Inflammatory macrophage treated with lipopolysaccharide for 1 hour (primary cell): ENCODE measurements at regions not wholly inside any gene's neighbourhood (a gene's known extent, or its start where the extent isn't known, plus 50 kb on each side); places are given as distances from the start of the nearest gene placed in this dataset.

Experiments
- DNase-seq, 2 donors: peaks; one replicate each; pipeline ENCODE4 v3.0.0-alpha.2; 2020 to 2022

DNA sequence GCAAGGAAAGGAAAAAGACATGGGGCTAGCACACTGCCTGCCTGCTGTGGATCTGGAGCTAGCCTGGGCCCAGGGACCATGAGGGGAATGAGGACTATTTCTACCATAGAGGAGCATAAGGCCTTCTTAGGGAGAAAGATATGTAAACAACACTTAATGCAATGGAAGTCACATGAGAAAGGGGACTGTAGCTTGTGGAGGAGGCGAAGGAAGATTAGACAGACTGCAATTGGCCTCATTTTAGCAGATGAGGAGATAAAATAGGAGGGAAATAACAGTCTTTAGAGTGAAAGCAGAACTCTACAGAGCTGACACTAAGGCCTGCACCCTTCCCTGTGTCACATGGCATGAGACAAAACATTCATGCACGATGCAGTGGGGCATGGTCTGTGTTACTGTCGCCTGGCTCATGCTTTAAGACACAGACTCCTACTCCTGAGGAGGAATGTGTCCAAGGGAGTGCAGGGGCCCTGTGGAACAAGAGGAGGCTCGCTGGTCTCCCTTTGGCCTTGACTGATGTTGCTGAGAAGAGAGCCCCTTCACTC is 829.3 kb upstream of the IGFBP3 start:
- DNase-seq, result no peak

DNA sequence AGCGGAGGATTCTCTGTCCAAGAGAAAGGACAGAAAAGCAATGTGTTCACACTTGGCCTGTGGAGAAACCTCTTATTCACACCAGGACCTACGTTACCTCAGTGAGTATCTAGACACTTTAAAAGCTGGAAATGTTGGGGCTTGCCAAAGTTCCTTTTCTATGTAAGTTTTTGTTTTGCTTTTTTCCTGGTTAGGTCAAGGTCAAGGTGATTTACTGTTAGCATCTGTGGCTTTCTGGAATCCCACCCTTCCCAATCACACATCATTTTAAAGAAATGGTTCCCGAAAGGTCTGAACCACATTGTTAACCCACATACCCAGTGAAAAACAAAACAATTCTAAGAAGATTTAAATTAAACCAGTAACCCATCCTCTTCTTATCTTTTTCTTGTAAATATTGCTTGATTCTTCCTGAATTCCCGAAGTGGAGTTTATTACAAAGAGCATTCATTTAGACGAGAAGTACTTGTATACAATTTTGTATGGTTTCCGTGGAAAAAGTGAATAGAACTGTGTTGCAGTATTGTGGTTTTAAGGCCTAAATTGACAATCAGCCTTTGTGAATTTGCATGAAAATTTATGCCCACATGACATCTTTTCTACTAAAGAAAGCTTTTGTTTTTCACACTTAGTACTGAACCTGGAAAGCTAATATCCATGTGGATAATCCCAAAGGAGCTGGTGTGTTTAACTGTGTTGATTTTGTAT is 827.0 kb upstream of the IGFBP3 start:
- no peak for DNase-seq

DNA sequence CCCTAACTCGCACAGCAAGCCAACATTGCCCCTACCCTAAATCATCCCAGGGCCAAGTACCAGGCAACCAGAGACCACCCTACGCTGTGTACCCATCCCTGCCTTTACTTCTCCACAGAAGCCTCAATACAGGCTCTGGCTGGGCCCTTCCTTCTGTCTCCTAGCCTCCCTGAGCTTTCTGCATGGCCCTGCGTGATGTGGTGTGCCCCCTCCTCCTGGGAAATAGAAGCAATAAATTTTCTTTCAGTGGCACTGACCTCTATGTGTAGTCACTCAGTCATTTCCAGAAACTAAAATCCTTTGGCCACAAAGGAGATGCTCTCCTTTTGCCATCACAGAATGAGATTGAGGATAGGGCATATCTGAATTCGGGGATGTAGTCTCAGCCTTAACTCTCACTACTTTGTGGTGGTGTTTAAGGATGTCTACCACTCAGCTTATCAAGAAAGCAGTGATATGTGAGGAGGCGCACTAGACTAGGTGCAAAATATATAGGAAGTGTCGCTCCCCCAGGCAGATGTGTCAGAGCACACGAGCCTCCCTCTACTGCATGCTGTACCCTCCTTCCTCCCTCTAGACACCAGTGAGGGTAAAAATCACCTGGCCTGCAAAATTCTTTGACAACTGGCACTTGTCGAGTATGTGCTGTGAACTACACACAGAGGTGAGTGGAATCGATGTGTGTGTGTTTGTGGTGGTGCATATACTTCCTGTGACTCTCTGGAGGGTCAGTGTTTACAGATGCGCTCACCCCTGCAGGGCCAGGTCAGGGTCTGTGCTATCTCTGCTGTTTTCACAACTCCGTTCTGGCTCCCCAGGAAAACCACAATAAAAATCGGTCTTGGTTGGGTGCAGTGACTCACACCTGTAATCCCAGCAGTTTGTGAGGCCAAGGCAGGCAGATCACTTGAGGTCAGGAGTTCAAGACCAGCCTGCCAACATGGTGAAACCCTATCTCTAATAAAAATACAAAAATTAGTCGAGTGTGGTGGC is 825.9 kb upstream of the IGFBP3 start:
- no peak for DNase-seq

DNA sequence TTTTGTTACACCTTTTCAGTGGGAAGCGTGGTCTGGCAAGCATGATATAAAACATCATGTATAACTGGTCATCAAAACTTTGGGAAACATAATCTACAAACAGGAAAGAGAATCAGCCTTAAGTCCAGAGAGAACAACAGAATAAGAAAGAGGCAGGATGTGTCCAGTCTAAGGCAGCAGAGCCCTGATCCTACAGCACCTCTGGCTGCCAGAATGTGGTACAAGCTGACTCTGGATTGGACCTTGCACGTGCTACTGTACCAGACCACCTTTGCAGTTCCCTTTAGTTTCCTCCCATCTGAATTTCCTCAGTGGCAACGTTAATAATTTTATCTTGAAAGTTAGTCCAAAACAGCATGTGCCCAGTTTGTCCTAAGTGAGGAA is 824.6 kb upstream of the IGFBP3 start:
- DNase-seq, result no peak

DNA sequence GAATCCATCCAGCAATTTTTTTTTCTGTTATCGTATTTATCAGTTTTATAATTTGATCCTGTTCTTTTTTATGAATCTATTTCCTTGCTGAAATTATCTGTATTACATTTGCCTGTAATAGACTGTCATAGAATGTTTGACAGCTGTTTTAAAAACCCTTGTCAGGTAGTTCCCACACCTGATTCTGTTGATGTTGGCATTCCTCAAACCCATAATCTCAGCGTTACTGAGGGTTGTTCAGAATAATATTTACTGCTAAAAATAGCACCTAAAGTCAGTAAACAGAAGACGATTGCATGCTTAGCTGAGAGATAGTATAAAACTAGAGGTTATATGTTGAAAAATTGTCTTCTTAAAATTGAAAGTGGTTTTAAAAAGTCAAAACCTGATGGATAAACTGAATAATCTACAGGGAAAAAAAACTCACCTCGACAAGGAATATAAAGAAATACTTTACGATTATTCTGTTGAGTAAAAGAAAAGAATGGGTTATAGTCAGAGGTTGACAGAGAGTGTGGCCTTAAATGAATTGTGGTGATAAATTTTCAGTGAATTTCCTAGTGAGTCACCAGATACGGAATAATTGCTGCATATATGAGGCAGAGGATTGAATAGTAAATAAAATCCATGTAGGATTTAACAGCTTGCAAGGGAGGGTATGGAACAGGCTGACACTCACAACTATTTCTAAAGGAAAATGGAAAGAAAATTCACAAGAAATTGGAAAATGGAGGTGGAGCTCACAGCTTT is 824.1 kb upstream of the IGFBP3 start:
- DNase-seq, result no peak

DNA sequence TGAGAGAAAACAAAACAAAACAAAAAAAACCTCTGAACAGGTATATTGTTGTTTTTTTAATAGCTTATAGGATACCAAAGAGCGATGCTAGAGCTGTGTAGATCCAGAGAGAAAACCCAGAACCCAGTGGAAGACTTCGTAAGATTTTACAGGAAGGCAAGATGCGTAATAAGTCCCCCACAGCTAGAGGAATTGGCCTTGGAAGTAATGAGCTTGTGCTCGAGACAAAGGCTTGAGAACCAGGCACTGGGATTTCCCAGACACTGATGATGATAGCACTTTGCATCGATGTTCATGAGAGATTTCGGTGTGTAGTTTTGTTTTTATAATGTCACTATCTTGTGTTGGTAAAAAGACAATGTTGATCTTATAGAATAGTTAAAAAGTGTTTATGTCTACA is 821.5 kb upstream of the IGFBP3 start:
- DNase-seq, result no peak

DNA sequence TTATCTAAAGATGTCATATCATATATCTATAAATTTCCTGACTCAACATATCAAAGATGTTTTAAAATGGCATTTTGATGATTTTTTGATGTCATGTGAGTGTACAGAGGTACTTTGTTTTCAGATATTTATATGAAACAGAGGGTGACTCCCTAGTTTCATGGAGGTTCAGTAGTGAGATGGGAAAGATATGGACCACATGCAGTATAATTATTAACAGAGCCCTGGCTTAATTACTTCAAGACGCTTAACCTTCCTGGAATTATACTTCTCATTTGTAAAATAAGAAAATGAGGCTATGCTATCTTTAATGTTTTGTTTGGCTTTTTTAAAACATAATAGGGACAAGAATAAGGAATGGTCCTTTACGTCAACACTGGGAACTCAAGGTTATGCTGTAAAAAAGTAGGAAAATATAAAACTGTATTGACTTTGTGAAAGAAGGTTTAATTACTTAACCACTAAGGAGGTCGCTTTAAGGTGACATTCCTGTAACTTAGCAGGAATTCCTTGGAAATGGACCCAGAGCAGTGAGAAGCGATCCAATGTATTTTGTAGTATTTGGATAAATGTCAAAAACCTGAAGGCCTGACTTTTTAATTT is 821.0 kb upstream of the IGFBP3 start:
- no peak for DNase-seq

DNA sequence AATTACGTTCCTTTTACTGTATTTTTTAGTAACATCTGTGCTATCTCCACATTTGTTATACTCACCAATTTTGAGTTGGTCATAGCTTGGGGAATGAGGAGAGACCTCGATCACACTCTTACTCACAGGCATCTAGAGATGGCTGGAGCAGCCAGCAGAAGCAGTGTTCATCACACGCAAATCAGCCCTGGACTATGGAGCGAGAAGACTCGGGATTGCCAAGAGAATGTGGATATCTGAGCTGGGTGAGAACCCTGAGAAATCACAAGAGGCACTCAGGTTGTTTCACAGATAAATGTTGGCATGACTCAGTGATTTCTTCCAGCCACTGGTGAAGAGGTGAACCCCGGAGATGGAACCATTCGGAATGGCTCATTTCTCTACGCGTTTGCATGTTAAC is 820.1 kb upstream of the IGFBP3 start:
- no peak for DNase-seq

DNA sequence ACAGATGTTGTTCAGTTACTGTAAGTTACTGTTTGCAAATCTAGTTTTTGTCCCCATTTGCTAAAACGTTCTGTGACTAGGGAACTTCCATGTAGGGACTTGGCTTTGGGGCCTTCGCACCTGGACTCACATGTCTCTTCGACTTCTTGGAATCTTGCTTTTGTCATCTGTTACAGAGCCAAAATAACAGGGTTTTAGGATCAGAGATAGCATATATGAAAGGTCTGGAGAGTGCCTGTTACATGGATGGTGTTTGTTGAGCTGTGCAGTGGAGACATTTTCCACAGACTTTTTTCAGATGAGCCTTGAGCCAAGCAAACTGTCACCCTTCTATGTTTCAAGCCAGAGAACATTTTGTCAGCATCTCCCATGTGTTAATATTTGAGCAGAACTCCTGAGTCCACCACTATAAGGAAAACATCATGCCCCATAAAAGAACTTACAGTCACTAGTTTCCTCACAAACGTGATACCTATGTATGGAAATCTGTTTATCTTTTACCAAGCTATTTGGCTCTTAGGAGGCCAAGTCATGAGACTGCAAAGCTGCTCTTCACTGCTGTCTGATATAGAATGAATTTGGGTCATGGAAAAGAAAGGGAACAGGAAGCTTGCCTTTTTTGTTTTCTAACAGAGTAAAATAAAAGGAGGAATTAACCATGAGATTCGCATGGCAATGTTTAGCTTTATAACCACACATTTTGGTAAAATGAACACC is 818.6 kb upstream of the IGFBP3 start:
- no peak for DNase-seq

DNA sequence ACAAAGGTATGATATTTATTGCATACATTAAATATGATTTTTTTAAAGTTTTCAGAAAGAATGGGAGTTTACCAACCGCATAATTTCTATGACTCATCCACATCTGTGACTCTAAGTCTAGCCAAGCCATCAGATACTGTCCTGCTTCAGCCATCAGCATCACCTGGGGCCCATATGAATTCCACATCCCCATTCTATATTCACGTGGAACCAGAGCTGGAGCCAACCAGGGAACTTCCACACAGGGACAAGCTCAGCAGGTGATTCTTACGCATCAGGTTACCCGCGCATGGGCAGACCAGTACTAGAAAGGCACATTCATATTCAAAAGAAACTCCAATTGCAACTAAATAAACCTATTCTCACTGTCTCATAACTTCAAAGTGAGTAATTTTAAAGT is 817.7 kb upstream of the IGFBP3 start:
- DNase-seq, result no peak

DNA sequence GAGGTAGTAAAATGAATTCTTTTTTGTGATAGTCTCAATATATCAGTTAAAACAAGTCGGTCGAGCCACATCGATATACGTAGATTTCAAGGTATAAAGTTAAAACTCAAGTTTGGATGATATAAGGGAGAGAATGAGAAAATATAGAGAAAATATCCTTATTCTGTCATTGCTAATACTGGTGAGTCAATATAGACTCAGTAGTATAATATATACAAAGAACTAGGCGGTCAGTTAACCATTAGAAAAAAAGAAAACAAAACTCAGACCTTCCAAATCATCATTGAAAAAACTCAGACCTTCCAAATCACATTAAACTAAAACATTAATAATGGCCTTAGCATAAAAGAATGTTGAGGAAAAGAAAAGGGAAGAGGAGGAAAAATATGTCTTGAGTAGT is 817.1 kb upstream of the IGFBP3 start:
- DNase-seq, result no peak

DNA sequence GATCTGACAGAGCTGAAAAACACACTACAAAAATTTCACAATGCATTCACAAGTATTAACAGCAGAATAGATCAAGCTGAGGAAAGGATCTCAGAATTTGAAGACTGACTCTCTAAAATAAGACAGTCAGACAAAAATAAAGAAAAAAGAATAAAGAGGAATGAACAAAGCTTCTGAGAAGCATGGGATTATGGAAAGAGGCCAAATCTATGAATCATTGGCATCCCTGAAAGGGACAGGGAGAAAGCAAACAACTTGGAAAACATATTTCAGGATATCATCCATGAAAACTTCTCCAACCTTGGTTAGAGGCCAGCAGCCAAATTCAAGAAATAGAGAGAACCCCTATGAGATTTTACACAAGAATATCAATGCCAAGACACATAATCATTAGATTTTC is 804.8 kb upstream of the IGFBP3 start:
- DNase-seq, result no peak

DNA sequence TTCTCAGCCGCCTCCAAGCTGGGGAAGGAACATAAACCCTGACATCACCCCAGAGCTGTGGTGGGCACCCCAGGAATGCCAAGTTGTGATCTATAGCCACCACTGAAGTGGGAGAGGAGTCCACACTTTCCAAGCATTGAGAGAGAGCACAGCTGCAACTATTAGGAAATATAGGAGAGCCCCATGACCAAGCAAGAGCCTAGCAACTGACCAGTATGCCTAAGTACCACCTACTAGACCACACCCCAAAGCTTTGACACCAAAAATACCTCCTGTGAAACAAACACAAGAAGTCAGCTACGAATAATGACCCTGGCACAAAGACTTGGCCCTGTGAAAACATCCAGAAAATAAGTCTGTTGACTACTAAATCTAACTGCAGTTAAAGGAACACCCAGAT is 804.1 kb upstream of the IGFBP3 start:
- DNase-seq, result no peak

DNA sequence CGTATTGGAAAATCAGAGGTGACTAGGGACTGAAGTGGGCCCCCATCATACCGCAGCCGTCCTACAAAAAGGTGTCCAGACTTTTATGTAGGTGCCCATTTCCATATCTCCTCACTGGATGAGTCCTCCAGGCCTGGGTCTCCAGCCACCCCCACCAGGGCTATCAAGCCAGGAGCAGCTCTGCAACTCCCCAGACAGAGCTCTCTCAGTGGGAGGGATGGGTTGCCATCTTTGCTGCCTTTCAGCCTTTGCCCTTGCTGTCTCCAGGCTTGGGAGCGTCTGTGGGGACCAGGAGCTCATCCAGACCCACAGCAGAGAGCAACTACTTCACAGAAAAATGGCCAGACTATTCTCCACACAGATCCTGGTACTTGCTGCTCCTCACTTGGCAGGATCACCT is 802.7 kb upstream of the IGFBP3 start:
- no peak for DNase-seq

DNA sequence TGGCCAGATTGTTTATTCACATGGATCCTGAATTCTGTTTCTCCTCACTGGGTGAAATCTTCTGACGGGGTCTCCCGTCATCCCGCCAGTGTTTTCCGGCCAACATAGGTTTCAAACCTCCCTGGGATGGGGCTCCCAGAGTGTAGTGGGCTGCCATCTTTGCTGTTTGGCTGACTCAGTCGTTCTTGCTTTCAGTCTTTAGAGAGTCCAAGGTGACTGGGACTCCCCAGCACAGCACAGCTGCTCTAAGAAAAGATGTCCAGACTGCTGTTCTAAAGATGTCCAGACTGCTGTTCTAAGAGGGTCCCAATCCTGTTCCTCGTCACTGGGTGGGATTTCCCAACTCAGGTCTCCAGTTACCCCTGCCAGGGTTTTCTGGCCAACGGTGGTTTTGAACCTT is 801.9 kb upstream of the IGFBP3 start:
- DNase-seq, result no peak

DNA sequence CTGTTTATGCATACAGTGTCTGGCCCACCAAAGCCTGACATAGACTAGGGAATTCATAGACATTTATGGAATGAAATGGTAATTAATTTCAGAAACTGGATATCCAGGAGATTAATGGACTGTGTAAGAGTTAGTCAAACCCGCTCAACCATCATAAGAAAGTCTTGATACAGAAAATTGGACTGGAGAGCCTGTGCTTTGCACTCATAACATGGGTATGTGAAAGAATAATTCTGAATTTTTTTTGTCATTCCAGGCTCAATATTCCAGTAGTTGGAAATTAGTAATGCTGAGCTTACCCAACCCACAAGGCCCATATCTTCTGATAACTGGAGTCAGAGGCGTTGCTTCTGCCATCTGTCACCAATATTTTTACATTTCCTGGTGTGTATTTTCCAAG is 799.7 kb upstream of the IGFBP3 start:
- no peak for DNase-seq

DNA sequence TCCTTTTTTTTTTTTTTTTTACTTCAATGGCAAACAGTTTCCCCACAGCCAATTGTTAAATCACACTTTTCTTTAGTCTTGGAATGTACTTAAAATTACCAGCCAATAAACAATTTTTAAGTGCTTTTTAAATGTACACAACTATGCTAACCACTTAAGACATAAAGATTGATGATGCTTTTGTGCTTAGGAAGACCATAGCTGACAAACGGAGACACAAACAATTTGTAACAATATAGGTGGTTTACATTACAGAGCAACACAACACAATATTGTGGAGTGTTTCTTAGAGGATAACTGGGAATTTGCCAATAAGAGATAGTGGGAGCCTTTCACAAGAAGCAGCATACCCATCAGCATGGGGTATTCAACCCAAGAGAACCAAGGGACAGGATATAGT is 798.5 kb upstream of the IGFBP3 start:
- DNase-seq, result no peak

DNA sequence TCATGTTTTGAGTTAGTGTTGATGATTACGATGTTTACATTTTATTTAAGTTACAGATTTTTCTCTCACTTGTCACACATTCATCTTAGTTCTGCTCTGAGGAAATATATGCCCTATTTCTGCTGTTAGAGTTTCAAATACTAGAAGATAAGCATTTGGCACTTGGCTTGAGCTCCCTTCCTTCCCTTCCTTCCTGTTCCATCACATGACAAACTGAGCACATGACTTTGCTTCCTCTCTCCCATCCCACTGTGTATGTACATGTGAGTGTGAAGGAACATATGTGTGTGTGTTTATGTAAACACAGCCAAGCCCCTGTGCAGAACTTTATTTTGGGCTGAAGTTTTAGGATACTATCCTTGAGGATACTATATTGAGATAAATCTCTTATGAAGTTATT is 795.9 kb upstream of the IGFBP3 start:
- no peak for DNase-seq

DNA sequence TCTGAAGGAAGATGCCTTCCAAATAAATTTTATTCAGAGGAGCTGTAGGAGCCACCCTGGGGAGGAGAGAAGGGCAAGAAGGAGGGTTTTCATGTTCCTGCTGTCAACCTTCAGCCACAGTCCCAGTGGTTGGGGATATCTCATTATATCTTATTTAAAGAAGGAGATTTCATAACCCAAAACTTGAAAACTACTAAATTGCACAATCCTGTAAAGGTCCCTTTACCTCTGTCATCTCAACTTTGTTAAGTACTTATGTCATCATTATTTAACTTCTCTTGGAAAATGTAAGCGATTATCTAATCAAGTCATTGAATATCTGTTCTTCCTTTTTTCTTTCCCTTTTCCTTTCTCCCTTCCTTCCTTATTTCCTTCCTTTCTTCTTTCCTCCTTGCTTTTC is 794.5 kb upstream of the IGFBP3 start:
- DNase-seq, result peak; percentile 3 to 37

DNA sequence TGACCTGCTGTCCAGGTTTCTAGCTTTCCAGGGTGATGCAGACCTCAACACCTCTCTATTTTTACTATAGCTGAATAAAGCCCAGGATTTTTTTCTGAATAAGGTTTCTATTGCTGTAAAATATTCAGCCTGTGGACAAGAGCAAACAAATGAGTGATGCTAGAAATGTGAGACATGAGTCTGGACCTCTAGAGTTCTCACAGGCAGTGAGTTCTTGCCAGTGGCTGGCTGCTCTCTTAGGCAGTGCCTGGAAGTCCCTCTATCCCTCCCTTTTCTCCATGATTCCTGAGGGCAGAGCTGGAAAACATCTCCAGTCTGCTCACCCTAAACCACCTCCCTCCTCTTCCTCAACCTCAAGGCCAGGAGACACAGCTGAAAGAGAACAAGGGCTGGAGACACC is 793.8 kb upstream of the IGFBP3 start:
- DNase-seq, result no peak

DNA sequence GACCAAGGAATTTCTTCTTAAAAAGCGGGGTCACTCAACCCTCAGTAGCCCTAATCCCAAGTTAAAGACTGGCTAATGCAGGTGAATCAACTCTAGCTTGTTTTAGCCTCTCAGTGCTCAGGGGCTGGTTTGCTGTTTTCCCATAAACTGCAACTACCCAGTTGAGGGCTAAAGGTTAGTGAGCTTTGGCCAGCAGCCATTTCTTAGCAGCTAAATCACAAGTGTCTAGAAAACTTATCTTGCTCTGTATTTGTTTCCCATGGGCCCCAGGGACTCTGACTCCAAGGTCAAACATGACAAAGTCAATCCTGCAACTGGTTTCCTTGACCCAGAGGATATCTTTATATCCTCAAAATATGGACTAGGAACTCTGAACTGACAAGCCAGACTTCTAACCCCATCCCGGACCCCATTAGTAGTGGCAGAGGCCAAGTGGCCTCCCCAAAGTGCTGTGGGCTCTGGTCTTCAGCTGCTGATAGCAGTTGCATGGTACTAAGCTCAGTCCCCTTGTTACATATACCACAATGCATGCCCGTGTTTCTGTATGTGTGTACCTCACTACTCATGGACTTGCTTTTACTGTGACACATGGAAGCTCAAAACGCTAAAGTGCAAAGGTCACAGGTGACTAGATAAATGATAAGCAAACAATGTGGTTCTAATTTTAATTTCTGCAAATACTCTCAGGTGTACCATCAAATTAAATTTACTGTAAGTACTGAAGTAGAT is 793.0 kb upstream of the IGFBP3 start:
- no peak for DNase-seq
